HG03457 (cell line): ENCODE measurements at regions not wholly inside any gene's neighbourhood (a gene's known extent, or its start where the extent isn't known, plus 50 kb on each side); places are given as distances from the start of the nearest gene placed in this dataset.

Experiments
- ATAC-seq: cut with Tn5 transposase; IDR thresholded peaks from one replicate; pipeline ENCODE4 v1.9.1; 2021; ENCODE audit warnings: moderate number of reproducible peaks; ENCODE audit not compliant: unreplicated experiment

DNA sequence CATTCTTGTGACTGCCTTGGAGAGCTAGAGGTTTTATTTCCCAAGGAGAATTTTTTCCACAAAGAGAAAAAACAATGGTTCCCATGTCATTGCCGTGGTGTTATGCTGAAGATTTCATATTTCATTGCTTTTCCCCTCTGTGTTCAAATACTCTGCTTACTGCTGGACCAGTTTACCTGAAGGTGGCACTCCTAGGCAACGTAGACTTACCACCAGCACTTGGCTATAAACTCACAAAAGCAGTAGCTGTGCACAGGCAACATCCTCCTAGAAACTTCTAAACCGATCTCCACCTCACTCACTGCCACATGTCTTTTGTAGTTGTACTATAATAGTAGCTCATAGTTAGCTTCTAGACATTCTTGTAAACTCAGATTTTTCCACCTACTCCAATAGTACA is 1319.7 kb upstream of the CRIM1 start:
- ATAC-seq, result no peak

DNA sequence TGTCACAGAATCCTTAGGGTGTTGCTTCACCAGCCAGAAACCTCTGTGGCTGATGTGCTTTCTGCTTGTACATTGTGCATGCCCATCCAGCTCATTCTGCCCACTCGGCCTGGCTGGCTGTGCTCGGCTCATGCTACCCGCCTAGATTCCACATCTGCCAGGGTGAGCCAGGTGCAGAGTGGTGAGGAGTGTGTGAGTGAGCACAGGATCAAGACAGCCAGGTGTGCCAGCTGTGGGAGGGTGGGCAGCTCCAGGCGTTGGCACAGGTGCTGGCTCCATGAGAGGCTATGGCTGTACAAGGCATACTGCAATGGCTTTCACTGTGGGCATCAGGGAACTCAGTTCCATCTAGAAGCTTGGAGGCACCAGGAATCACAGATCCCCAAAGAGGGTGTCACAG is 1321.8 kb upstream of the CRIM1 start:
- no peak for ATAC-seq

GRCh38 chr2:35023545-35023944 is 1332.0 kb upstream of the CRIM1 start:
- no peak for ATAC-seq

DNA sequence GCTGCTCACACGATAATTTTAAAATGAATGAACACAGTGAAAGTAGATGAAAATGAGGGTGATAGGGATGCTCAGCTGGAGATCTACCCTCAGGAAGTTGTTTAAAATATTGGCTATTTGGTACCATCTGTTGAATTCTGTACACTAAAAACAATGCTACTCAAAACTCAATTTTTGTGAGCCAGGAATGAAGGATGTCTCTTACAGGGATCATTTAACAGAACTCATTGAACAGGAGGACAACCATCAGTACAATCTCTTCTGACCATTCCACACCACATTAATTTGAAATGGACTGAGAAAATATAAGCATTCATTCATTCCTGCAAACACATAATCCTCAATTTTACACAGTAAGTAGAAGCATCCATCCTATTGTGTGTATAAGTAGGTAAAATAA is 1355.1 kb upstream of the CRIM1 start:
- no peak for ATAC-seq

DNA sequence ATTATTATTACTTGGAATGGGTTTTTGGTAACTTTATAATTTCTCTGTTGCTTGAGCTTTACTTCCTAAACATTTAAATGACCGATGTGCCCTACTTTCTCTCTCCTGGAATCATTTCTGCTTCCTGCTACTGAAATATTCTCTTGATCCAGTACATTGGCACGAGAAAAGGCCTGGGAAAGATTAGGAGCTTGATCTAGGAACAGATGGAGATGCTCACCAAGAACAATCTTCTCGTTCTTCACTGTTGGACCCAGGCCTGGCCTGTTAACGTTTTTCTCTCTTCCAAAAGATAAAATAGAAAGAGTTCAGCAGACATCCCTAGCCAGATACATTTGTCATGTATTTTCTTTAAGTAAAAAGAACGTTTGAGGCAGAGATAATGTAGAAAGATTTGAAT is 1356.8 kb upstream of the CRIM1 start:
- ATAC-seq, result no peak

GRCh38 chr2:34997779-34998178 is 1357.8 kb upstream of the CRIM1 start:
- no peak for ATAC-seq

GRCh38 chr2:34995196-34995595 is 1360.4 kb upstream of the CRIM1 start:
- no peak for ATAC-seq

- no peak for ATAC-seq
These were observed 1363.9 kb upstream of the CRIM1 start for GRCh38 chr2:34991508-34992274.

- no peak for ATAC-seq
These were observed 1370.1 kb upstream of the CRIM1 start for GRCh38 chr2:34985474-34985873.

DNA sequence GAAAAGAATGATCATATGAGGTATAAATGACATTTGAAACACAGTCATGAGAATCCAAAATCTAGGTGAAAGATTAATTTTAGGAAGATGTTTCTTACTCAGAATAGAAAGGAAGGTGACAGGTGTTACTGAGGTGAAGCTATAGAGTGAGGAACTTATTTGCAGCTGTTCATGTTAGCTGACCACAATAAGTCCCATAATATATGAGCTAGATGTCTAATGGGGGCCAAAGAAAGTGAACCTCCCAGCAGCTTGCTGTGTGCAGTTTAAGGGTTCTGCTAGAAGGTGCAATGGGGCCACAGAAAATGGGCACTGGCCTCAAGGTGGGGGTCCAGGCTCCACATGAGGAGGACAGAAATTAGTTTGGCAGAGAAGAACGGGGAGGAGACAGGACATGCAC is 1374.9 kb upstream of the CRIM1 start:
- no peak for ATAC-seq

- ATAC-seq, result no peak
These were observed 1376.4 kb upstream of the CRIM1 start for GRCh38 chr2:34979148-34979547.

DNA sequence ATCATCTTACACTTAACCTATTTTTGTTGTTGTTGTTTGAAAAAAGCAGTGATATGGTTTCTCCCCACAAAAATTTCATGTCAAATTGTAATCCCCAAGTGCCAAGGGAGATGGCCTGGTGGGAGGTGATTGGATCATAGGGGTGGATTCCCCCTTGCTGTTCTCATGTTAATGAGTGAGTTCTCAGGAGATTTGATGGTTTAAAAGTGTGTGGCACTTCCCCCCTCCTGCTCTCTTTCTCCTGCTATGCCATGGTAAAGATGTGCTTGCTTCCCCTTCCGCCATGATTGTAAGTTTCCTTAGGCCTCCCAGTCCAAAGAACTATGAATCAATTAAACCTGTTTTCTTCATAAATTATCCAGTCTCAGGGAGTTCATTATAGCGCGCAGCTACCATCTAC is 1362.7 kb upstream of the FAM98A start:
- ATAC-seq, result no peak

DNA sequence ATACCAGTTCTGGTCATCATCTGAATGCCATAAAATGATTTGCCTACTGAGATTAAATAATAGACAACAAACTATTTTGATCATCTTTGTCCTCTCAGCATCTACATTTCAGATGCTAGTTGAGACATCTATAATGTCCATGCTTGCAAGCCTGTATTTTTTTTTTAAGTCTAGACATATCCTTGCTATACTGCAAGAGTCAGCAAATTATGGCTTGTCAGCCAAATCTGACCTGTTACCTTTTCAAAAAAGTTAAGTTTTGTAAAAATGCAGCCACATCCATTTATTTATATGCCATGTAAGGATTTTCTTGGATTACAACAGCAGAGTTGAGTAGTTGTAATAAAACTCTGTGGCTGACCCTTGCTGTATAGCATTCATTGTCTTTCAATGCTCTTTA is 1355.7 kb upstream of the FAM98A start:
- ATAC-seq, result no peak

DNA sequence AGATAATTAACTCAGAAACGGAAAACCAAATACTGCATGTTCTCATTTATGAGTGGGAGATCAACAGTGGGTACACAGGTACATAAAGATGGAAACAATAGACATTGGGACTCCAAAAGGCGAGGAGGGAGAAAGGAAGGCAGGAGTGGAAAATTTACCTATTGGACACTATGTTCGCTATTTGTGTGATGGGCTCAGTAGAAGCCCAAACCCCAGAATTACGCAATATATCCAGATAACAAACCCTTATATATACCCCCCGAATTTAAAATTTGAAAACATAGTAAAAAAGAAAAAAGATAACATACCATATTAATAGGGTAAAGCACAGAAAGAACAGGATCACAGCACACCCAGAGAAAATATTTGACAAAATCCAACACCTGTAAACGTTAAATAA is 1351.7 kb upstream of the FAM98A start:
- ATAC-seq, result no peak

GRCh38 chr2:34949316-34949715 is 1350.2 kb upstream of the FAM98A start:
- no peak for ATAC-seq

DNA sequence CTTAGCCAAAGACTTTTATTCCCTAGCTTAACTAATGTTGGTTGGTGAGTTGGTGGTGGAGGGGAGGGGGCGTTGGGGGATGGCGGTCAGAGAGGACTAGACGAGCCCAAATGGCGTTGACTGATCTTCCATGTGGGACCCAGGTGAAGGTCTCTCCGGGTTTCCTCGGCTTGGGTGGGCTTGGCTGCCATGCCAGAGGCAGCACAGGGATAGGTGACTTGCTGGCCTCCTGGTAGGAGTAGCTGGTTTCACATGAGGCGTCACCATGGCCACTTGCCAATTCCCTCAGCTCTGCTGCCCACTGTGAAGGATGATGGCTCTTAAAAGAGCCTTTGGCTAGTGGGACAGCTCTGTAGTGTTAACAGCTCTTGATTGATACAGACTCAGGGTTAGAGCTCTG is 1337.0 kb upstream of the FAM98A start:
- no peak for ATAC-seq

GRCh38 chr2:34912084-34912483 is 1313.0 kb upstream of the FAM98A start:
- ATAC-seq, result peak; percentile 98

DNA sequence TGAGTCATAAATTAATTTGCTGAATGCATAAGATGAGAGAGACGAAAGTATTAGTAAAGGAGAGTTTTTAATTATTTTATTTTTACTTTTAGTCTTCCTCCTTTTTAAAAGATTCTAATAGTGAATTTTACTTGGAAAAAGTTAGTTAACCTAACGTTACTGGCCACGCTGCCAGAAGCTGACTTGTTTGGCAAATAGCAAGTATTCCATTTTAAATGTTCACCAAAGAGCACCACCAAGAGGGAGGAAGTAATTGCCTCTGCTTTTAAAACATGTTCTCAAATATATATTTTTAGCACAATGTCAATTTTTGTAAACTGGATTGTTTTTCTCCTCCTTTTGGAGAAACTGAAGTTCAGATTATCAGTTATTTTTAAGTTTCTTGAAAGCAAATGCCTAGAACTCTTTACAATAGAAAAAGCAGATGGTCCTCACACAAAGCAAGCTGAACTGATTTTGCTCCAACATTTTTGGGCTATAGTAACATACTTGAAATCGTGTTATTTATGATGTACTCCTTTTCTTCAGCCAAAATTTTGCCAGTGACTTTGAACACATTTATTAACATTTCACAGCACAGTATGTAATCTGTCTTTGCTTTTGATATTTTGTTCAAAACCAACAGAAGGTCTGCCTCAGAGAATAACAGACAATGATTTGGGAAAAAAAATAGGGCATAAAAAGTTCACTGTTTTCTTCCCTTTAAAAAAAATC is 1311.0 kb upstream of the FAM98A start:
- ATAC-seq, result no peak

- ATAC-seq, result no peak
These were observed 1308.7 kb upstream of the FAM98A start for GRCh38 chr2:34907812-34908211.

DNA sequence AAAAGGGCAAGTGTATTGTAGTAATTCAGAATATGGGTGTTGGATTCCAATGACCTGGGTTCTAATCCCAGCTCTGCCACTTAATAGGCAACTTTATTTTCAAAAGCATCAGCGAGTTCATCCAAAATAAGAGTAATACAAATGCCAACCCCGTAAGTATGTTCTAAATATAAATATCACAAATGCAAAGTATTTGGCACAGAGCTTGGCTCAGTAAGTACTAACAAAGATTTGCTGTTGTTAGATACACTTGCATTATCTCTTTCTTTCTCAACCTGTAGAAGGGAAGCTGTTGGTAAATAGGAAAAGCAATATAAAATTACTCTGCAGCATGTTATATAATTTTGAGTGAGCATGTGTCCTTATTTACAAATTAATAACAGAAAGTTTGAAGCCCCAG is 1302.6 kb upstream of the FAM98A start:
- no peak for ATAC-seq

DNA sequence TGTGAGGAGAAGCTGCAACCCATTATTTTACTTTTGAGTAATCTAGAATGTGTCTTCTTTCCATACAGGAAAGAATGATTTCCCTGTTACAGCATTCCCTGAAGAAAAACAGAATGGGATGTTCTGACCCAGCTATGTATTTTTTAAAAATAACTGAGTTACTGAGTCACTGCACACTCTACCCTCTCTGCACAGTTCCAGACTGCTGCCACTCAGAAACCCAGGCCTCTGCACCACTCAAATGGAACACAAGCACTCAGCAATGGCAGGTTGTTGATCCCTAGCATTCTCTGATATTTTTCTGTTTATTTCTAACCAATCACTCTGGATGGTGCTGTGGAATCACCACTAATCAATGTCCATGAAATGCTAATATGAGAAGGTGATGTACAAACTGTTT is 1300.0 kb upstream of the FAM98A start:
- no peak for ATAC-seq

GRCh38 chr2:34892766-34893165 is 1293.7 kb upstream of the FAM98A start:
- no peak for ATAC-seq

DNA sequence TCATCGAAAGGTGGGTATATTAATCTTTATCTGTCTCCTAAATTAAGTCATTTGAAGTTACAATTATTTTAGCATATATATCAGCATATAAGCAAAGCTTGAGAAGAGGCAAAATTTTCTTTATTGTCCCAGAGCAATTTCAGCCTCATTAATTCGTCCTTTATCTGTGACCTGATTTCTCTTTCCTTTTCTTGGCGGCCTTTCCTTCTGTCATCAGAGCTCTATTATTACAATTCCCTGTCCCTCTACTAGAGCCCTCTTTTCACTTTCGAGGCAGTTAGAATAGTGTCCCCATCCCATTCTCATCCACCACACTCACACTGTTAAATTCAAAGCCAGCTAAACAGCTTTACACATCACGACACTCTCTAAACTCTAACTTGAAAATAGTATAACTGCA is 1293.2 kb upstream of the FAM98A start:
- ATAC-seq, result no peak
